Left lung (tissue), 4 donors: ENCODE measurements at regions not wholly inside any gene's neighbourhood (a gene's known extent, or its start where the extent isn't known, plus 50 kb on each side); places are given as distances from the start of the nearest gene placed in this dataset.

Experiments used
- ATAC-seq: fragments of 200-7000 bp; cut with Tn5 transposase; one replicate; pipeline ENCODE4 v1.9.1; 2020; ENCODE audit warnings: moderate library complexity
- DNase-seq, 4 donors: peaks; one replicate each; pipeline ENCODE4 v3.0.0-alpha.2; 2013 to 2020
- H3K27ac ChIP-seq, 2 donors: fragments of 200-600 bp; sonication (generic) in 1 of 2; one replicate each; pipeline versions ENCODE4 v1.5.0 to v1.8.0; 2020 to 2021
- H3K27me3 ChIP-seq, 2 donors: fragments of 200-600 bp; sonication (generic) in 1 of 2; one replicate each; pipeline versions ENCODE4 v1.5.0 to v1.8.0; 2020 to 2021
- H3K36me3 ChIP-seq, 2 donors: fragments of 200-600 bp; sonication (generic) in 1 of 2; one replicate each; pipeline versions ENCODE4 v1.5.0 to v1.8.0; 2020 to 2021
- H3K4me1 ChIP-seq, 2 donors: fragments of 200-600 bp; one replicate each; pipeline ENCODE4 v1.8.0; 2021
- H3K4me3 ChIP-seq, 2 donors: fragments of 200-600 bp; sonication (generic) in 1 of 2; one replicate each; pipeline versions ENCODE4 v1.5.0 to v1.8.0; 2020 to 2021; ENCODE audit warnings: mild to moderate bottlenecking in 1 of 2
- H3K9me3 ChIP-seq, 2 donors: fragments of 200-600 bp; sonication (generic) in 1 of 2; one replicate each; pipeline versions ENCODE4 v1.5.0 to v1.8.0; 2020 to 2021
- CTCF ChIP-seq, 2 donors: fragments of 200-600 bp; sonication (generic) in 1 of 2; IDR thresholded peaks; one replicate each; pipeline versions ENCODE4 v1.5.0 to v1.8.0; 2021; ENCODE audit warnings: antibody characterized with exemption in 2 of 2
- intact Hi-C, 2 donors: fragments of 100-400 bp; cut with DNase I; formaldehyde crosslinking; loops; one replicate each; pipeline versions ENCODE4 v1.11.2 to v1.14.2; 2022
- donor health status: DM: no; HTN: yes; CAD: no.
- donor health status: DM: no; HTN: no; CAD: no.

GRCh38 chr2:217709478-217710210 is 293.2 kb downstream of the TNS1 start:
- intact Hi-C loops = loop anchor here in 1 of 2 donors (10.0 kb wide), 2 partner anchors 195 to 1015 kb away; partner anchors contain the start of gene IGFBP5
- no peak for DNase-seq
- Histone ChIP-seq H3K9me3 (no peaks in the 10 kb centered on the region), H3K27me3 (no peaks in the 10 kb centered on the region), H3K4me3 (no peak overlapping the region), H3K36me3 (no peaks in the 10 kb centered on the region), H3K4me1 (peaks cover 2 to 5% of the 10 kb centered on the region in 2 donors), H3K27ac (no peak overlapping the region)
- ATAC-seq = no peak
- TF ChIP-seq CTCF (IDR thresholded peaks at IDR 0.05) = no peak

- H3K27ac ChIP-seq = no peak overlapping the region
- no peak for ATAC-seq
- H3K9me3 ChIP-seq = no peaks in the 10 kb centered on the region
Measured at GRCh38 chr2:217707131-217707611, 295.6 kb downstream of the TNS1 start.

GRCh38 chr2:217706513-217706912 is 296.3 kb downstream of the TNS1 start:
- TF ChIP-seq CTCF (IDR thresholded peaks at IDR 0.05) = no peak
- intact Hi-C loops = no loop called here
- DNase-seq (no peak), ATAC-seq (no peak)
- no peak overlapping the region for H3K27ac ChIP-seq
- H3K27me3 ChIP-seq = no peaks in the 10 kb centered on the region
- no peak overlapping the region for H3K4me3 ChIP-seq
- H3K4me1 ChIP-seq = peaks cover 0 to 2% of the 10 kb centered on the region in 2 donors
- no peaks in the 10 kb centered on the region for H3K36me3 ChIP-seq
- H3K9me3 ChIP-seq = no peaks in the 10 kb centered on the region

More at GRCh38 chr2:217707131-217707611, 295.6 kb downstream of the TNS1 start:
- H3K27me3 ChIP-seq = no peaks in the 10 kb centered on the region
- TF ChIP-seq CTCF (IDR thresholded peaks at IDR 0.05) = no peak
- no peak for DNase-seq
- intact Hi-C loops = no loop called here
- H3K36me3 ChIP-seq = no peaks in the 10 kb centered on the region
- H3K4me1 ChIP-seq = peaks cover 0 to 2% of the 10 kb centered on the region in 2 donors
- no peak overlapping the region for H3K4me3 ChIP-seq

GRCh38 chr2:217706095-217706494 is 296.7 kb downstream of the TNS1 start:
- DNase-seq (no peak), ATAC-seq (no peak)
- Histone ChIP-seq H3K9me3 (no peaks in the 10 kb centered on the region), H3K27ac (no peak overlapping the region), H3K4me3 (no peak overlapping the region), H3K4me1 (no peaks in the 10 kb centered on the region), H3K27me3 (no peaks in the 10 kb centered on the region), H3K36me3 (no peaks in the 10 kb centered on the region)
- TF ChIP-seq CTCF (IDR thresholded peaks at IDR 0.05) = no peak
- intact Hi-C loops = no loop called here

GRCh38 chr2:217705461-217705860 is 297.3 kb downstream of the TNS1 start:
- intact Hi-C loops = no loop called here
- no peaks in the 10 kb centered on the region for H3K9me3 ChIP-seq
- H3K4me1 ChIP-seq = no peaks in the 10 kb centered on the region
- no peak for ATAC-seq
- no peak for TF ChIP-seq CTCF (IDR thresholded peaks at IDR 0.05)
- no peak overlapping the region for H3K4me3 ChIP-seq
- no peaks in the 10 kb centered on the region for H3K27me3 ChIP-seq
- DNase-seq = no peak
- no peak overlapping the region for H3K27ac ChIP-seq
- H3K36me3 ChIP-seq = no peaks in the 10 kb centered on the region
